ENCODE measurements at regions not wholly inside any gene's neighbourhood (a gene's known extent, or its start where the extent isn't known, plus 50 kb on each side); places are given as distances from the start of the nearest gene placed in this dataset.

GRCh38 chr20:62544505-62545055 lies 68.8 kb upstream of the GATA5 start:
- H3K4me3 ChIP-seq = no peak overlapping the region
- DNase-seq (ENCODE audit: low spot score in 2 of 2) = no peak
- no peak overlapping the region for H3K27ac ChIP-seq
- H3K27me3 ChIP-seq = peaks cover 0 to 65% of the 10 kb centered on the region in 2 donors
- H3K36me3 ChIP-seq = no peaks in the 10 kb centered on the region
- H3K9me3 ChIP-seq = no peaks in the 10 kb centered on the region
- no peaks in the 10 kb centered on the region for H3K4me1 ChIP-seq
- no peak for TF ChIP-seq POLR2AphosphoS5 (IDR thresholded peaks at IDR 0.05)
- no peak for TF ChIP-seq POLR2A (IDR thresholded peaks at IDR 0.05)
- no peak for TF ChIP-seq CTCF (IDR thresholded peaks at IDR 0.05)
- intact Hi-C loops (cut with DNase I; ENCODE audit: low total_unique reads) = no loop called here

GRCh38 chr20:62545271-62545670 lies 69.5 kb upstream of the GATA5 start:
- intact Hi-C loops (cut with DNase I; ENCODE audit: low total_unique reads) = no loop called here
- no peak overlapping the region for H3K27ac ChIP-seq
- DNase-seq (ENCODE audit: low spot score in 2 of 2) = no peak
- TF ChIP-seq POLR2AphosphoS5 (IDR thresholded peaks at IDR 0.05) = no peak
- no peak for TF ChIP-seq POLR2A (IDR thresholded peaks at IDR 0.05)
- TF ChIP-seq CTCF (IDR thresholded peaks at IDR 0.05) = no peak
- H3K9me3 ChIP-seq = no peaks in the 10 kb centered on the region
- H3K4me1 ChIP-seq = peaks cover 0 to 3% of the 10 kb centered on the region in 2 donors
- H3K27me3 ChIP-seq = peaks cover 4 to 65% of the 10 kb centered on the region in 2 donors
- H3K4me3 ChIP-seq = no peak overlapping the region
- no peaks in the 10 kb centered on the region for H3K36me3 ChIP-seq

GRCh38 chr20:62545901-62546525 lies 70.2 kb upstream of the GATA5 start:
- H3K36me3 ChIP-seq = no peaks in the 10 kb centered on the region
- peaks cover 9 to 65% of the 10 kb centered on the region in 2 donors for H3K27me3 ChIP-seq
- TF ChIP-seq CTCF (IDR thresholded peaks at IDR 0.05) (no peak), POLR2AphosphoS5 (IDR thresholded peaks at IDR 0.05) (no peak), POLR2A (IDR thresholded peaks at IDR 0.05) (no peak)
- no peak for DNase-seq (ENCODE audit: low spot score in 2 of 2)
- intact Hi-C loops (cut with DNase I; ENCODE audit: low total_unique reads) = no loop called here
- no peak overlapping the region for H3K27ac ChIP-seq
- no peak overlapping the region for H3K4me3 ChIP-seq
- no peaks in the 10 kb centered on the region for H3K9me3 ChIP-seq
- peaks cover 3 to 10% of the 10 kb centered on the region in 2 donors for H3K4me1 ChIP-seq

GRCh38 chr20:62546606-62547005 lies 70.8 kb upstream of the GATA5 start:
- Histone ChIP-seq H3K36me3 (no peaks in the 10 kb centered on the region), H3K4me3 (no peak overlapping the region), H3K9me3 (no peaks in the 10 kb centered on the region), H3K4me1 (peaks cover 4 to 16% of the 10 kb centered on the region in 2 donors), H3K27me3 (peaks cover 12 to 65% of the 10 kb centered on the region in 2 donors), H3K27ac (no peak overlapping the region)
- no peak for DNase-seq (ENCODE audit: low spot score in 2 of 2)
- TF ChIP-seq POLR2A (IDR thresholded peaks at IDR 0.05) (no peak), CTCF (IDR thresholded peaks at IDR 0.05) (no peak), POLR2AphosphoS5 (IDR thresholded peaks at IDR 0.05) (no peak)
- intact Hi-C loops (cut with DNase I; ENCODE audit: low total_unique reads) = no loop called here

- peaks cover 4 to 16% of the 10 kb centered on the region in 2 donors for H3K4me1 ChIP-seq
- TF ChIP-seq POLR2AphosphoS5 (IDR thresholded peaks at IDR 0.05) (no peak), POLR2A (IDR thresholded peaks at IDR 0.05) (no peak)
- H3K36me3 ChIP-seq = no peaks in the 10 kb centered on the region
- intact Hi-C loops (cut with DNase I; ENCODE audit: low total_unique reads) = no loop called here
- H3K9me3 ChIP-seq = no peaks in the 10 kb centered on the region
- no peak overlapping the region for H3K4me3 ChIP-seq
- no peak overlapping the region for H3K27ac ChIP-seq
- H3K27me3 ChIP-seq = peaks cover 12 to 66% of the 10 kb centered on the region in 2 donors
- no peak for DNase-seq (ENCODE audit: low spot score in 2 of 2)
Measured at GRCh38 chr20:62547364-62547763, 71.6 kb upstream of the GATA5 start.
